ENCODE measurements at regions not wholly inside any gene's neighbourhood (a gene's known extent, or its start where the extent isn't known, plus 50 kb on each side); places are given as distances from the start of the nearest gene placed in this dataset.

GRCh38 chr21:16072221-16072620 is 342.4 kb downstream of the USP25 start:
- DNase-seq, result no peak
- H3K9me3 ChIP-seq (replicated peaks), result no peaks in the 10 kb centered on the region
- H3K36me3 ChIP-seq, result no peaks in the 10 kb centered on the region
- 0 out of 2 replicates have a peak, but pooled peaks cover 6% of the 10 kb centered on the region for H3K27me3 ChIP-seq
- no peak overlapping the region for H3K4me3 ChIP-seq
- no peaks in the 10 kb centered on the region for H3K4me1 ChIP-seq
- H3K27ac ChIP-seq, result no peak overlapping the region

- H3K9me3 ChIP-seq (replicated peaks), result no peaks in the 10 kb centered on the region
- no peaks in the 10 kb centered on the region for H3K36me3 ChIP-seq
- no peak for DNase-seq
- H3K27ac ChIP-seq, result no peak overlapping the region
- no peak overlapping the region for H3K4me3 ChIP-seq
- 0 out of 2 replicates have a peak, but pooled peaks cover 6% of the 10 kb centered on the region for H3K27me3 ChIP-seq
- H3K4me1 ChIP-seq, result no peaks in the 10 kb centered on the region
These were observed 343.0 kb downstream of the USP25 start for GRCh38 chr21:16072737-16073136.

GRCh38 chr21:16073586-16073985 is 343.8 kb downstream of the USP25 start:
- Histone ChIP-seq H3K9me3 (replicated peaks) (no peaks in the 10 kb centered on the region), H3K4me3 (no peak overlapping the region), H3K27ac (no peak overlapping the region), H3K4me1 (no peaks in the 10 kb centered on the region), H3K27me3 (no peaks in the 10 kb centered on the region), H3K36me3 (no peaks in the 10 kb centered on the region)
- DNase-seq, result no peak

- H3K36me3 ChIP-seq, result no peaks in the 10 kb centered on the region
- no peaks in the 10 kb centered on the region for H3K27me3 ChIP-seq
- H3K4me1 ChIP-seq, result no peaks in the 10 kb centered on the region
- no peak overlapping the region for H3K4me3 ChIP-seq
- no peak for DNase-seq
- H3K9me3 ChIP-seq (replicated peaks), result no peaks in the 10 kb centered on the region
- H3K27ac ChIP-seq, result no peak overlapping the region
These were observed 345.2 kb downstream of the USP25 start for GRCh38 chr21:16074950-16075489.

GRCh38 chr21:16075649-16076282 is 346.0 kb downstream of the USP25 start:
- Histone ChIP-seq H3K27me3 (no peaks in the 10 kb centered on the region), H3K4me3 (no peak overlapping the region), H3K9me3 (replicated peaks) (no peaks in the 10 kb centered on the region), H3K36me3 (no peaks in the 10 kb centered on the region), H3K4me1 (no peaks in the 10 kb centered on the region), H3K27ac (no peak overlapping the region)
- no peak for DNase-seq

GRCh38 chr21:16076465-16076864 is 346.7 kb downstream of the USP25 start:
- H3K9me3 ChIP-seq (replicated peaks), result no peaks in the 10 kb centered on the region
- DNase-seq, result no peak
- H3K27me3 ChIP-seq, result no peaks in the 10 kb centered on the region
- no peak overlapping the region for H3K4me3 ChIP-seq
- H3K27ac ChIP-seq, result no peak overlapping the region
- no peaks in the 10 kb centered on the region for H3K4me1 ChIP-seq
- no peaks in the 10 kb centered on the region for H3K36me3 ChIP-seq

- Histone ChIP-seq H3K9me3 (replicated peaks) (no peaks in the 10 kb centered on the region), H3K36me3 (no peaks in the 10 kb centered on the region), H3K4me1 (no peaks in the 10 kb centered on the region), H3K27ac (no peak overlapping the region), H3K4me3 (no peak overlapping the region), H3K27me3 (no peaks in the 10 kb centered on the region)
- no peak for DNase-seq
These were observed 348.6 kb downstream of the USP25 start for GRCh38 chr21:16078382-16078781.

- Histone ChIP-seq H3K9me3 (replicated peaks) (no peaks in the 10 kb centered on the region), H3K4me1 (peaks cover 3% of the 10 kb centered on the region; the same call in 1 of the 2 replicates), H3K27ac (no peak overlapping the region), H3K27me3 (no peaks in the 10 kb centered on the region), H3K4me3 (no peak overlapping the region), H3K36me3 (no peaks in the 10 kb centered on the region)
- DNase-seq, result no peak
These were observed 350.0 kb downstream of the USP25 start for GRCh38 chr21:16079830-16080229.

- peaks cover 5% of the 10 kb centered on the region; the same call in 1 of the 2 replicates for H3K4me1 ChIP-seq
- DNase-seq, result no peak
These were observed 351.5 kb downstream of the USP25 start for GRCh38 chr21:16081304-16081703.

GRCh38 chr21:16082038-16082816 is 352.4 kb downstream of the USP25 start:
- Histone ChIP-seq H3K36me3 (no peaks in the 10 kb centered on the region), H3K4me1 (peaks cover 5% of the 10 kb centered on the region; the same call in 1 of the 2 replicates), H3K4me3 (no peak overlapping the region), H3K9me3 (replicated peaks) (no peaks in the 10 kb centered on the region), H3K27ac (no peak overlapping the region), H3K27me3 (no peaks in the 10 kb centered on the region)
- DNase-seq, result peak in 1 of 2 experiments; percentile 44

More at GRCh38 chr21:16081304-16081703, 351.5 kb downstream of the USP25 start:
- no peak overlapping the region for H3K27ac ChIP-seq
- H3K9me3 ChIP-seq (replicated peaks), result no peaks in the 10 kb centered on the region
- no peak overlapping the region for H3K4me3 ChIP-seq
- H3K27me3 ChIP-seq, result no peaks in the 10 kb centered on the region
- no peaks in the 10 kb centered on the region for H3K36me3 ChIP-seq

GRCh38 chr21:16084776-16085364 is 355.1 kb downstream of the USP25 start:
- H3K27ac ChIP-seq, result peak overlapping the region; percentile 13

GRCh38 chr21:16085421-16085820 is 355.6 kb downstream of the USP25 start:
- H3K36me3 ChIP-seq, result no peaks in the 10 kb centered on the region
- no peaks in the 10 kb centered on the region for H3K27me3 ChIP-seq
- DNase-seq, result peak in 1 of 2 experiments; percentile 35
- peak overlapping the region; percentile 12 for H3K4me3 ChIP-seq
- no peaks in the 10 kb centered on the region for H3K9me3 ChIP-seq (replicated peaks)
- H3K27ac ChIP-seq, result peak overlapping the region; percentile 13
- peaks cover 5% of the 10 kb centered on the region; the same call in 1 of the 2 replicates for H3K4me1 ChIP-seq

More at GRCh38 chr21:16084776-16085364, 355.1 kb downstream of the USP25 start:
- H3K36me3 ChIP-seq, result no peaks in the 10 kb centered on the region
- no peaks in the 10 kb centered on the region for H3K9me3 ChIP-seq (replicated peaks)
- no peaks in the 10 kb centered on the region for H3K27me3 ChIP-seq
- H3K4me3 ChIP-seq, result peak overlapping the region; percentile 12
- DNase-seq, result peak; percentile 31 to 73
- peaks cover 5% of the 10 kb centered on the region; the same call in 1 of the 2 replicates for H3K4me1 ChIP-seq

GRCh38 chr21:16086121-16086520 is 356.3 kb downstream of the USP25 start:
- Histone ChIP-seq H3K4me3 (peak overlapping the region; percentile 12), H3K9me3 (replicated peaks) (no peaks in the 10 kb centered on the region), H3K36me3 (no peaks in the 10 kb centered on the region), H3K4me1 (peaks cover 5% of the 10 kb centered on the region; the same call in 1 of the 2 replicates), H3K27ac (peak overlapping the region; percentile 13; the same call in 1 of the 2 replicates), H3K27me3 (no peaks in the 10 kb centered on the region)
- peak in 1 of 2 experiments; percentile 31 for DNase-seq

GRCh38 chr21:16086936-16087335 is 357.2 kb downstream of the USP25 start:
- peak in 1 of 2 experiments; percentile 46 for DNase-seq

GRCh38 chr21:16087523-16087922 is 357.7 kb downstream of the USP25 start:
- H3K27me3 ChIP-seq, result no peaks in the 10 kb centered on the region
- H3K4me3 ChIP-seq, result no peak overlapping the region
- DNase-seq, result no peak
- no peak overlapping the region for H3K27ac ChIP-seq
- H3K9me3 ChIP-seq (replicated peaks), result no peaks in the 10 kb centered on the region
- H3K36me3 ChIP-seq, result no peaks in the 10 kb centered on the region
- peaks cover 5% of the 10 kb centered on the region; the same call in 1 of the 2 replicates for H3K4me1 ChIP-seq

More at GRCh38 chr21:16086936-16087335, 357.2 kb downstream of the USP25 start:
- Histone ChIP-seq H3K9me3 (replicated peaks) (no peaks in the 10 kb centered on the region), H3K4me3 (no peak overlapping the region), H3K27ac (no peak overlapping the region), H3K4me1 (peaks cover 5% of the 10 kb centered on the region; the same call in 1 of the 2 replicates), H3K27me3 (no peaks in the 10 kb centered on the region), H3K36me3 (no peaks in the 10 kb centered on the region)
